ELR (cell line): ENCODE measurements at regions not wholly inside any gene's neighbourhood (a gene's known extent, or its start where the extent isn't known, plus 50 kb on each side); places are given as distances from the start of the nearest gene placed in this dataset.
A peak's percentile ranks its signal among the peaks of the same experiment; 100 is the strongest.
"Not testable (repeated sequence)": the region's sequence is repeated elsewhere in the genome, so short reads cannot be mapped to it uniquely, and the experiment has no call there.

Experiments
- DNase-seq: peaks from one replicate; pipeline ENCODE4 v3.0.0-alpha.2; 2015; ENCODE audit warnings: low read depth

DNA sequence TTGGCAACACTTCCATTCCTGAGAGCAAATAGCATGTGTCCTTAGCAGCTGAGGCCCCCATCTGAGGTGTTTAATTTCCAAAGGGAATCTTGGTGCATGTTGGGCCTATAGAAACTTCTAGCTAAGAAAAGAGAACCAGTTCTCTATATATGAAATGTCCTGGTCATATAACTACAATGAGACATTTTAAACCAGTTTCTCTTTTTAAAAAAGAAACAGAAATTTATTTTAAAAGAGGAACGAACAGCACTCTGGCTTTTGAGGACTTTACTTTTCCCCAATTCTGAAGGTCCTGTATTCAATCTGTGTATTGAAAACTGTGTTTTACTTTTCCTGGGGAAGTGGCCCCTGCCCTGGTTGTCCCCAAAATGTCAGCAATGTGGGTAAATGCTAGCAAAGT is 94.0 kb upstream of the FOXN2 start:
- DNase-seq = no peak

DNA sequence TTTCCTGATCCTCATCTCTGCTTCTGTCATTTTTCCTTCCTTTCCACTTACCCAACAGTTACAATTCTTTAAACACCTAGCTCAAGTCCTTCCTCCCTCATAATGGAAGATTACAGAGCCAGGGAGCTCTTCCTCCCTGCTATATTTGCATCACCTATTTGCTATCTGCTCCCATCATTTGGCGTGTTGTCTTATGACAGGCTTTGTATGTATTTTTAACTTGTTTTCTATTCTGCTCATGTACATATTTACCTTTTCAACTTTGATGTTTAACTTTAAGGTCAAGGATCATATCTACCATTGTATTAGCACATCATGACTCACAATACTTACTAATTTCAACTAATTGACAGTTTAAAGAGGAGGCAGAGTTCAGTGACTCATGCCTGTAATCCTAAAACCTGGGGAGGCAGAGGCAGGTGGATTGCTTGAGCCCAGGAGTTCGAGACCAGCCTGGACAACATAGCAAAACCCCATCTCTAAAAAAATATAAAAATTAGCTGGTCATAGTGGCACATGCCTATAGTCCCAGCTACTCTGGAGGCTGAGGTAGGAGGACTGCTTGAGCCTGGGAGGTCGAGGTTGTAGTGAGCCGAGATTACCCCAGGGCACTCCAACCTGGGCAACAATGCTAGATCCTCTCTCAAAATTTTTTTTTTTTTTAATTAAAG is 92.5 kb upstream of the FOXN2 start:
- peak; percentile 53 for DNase-seq

DNA sequence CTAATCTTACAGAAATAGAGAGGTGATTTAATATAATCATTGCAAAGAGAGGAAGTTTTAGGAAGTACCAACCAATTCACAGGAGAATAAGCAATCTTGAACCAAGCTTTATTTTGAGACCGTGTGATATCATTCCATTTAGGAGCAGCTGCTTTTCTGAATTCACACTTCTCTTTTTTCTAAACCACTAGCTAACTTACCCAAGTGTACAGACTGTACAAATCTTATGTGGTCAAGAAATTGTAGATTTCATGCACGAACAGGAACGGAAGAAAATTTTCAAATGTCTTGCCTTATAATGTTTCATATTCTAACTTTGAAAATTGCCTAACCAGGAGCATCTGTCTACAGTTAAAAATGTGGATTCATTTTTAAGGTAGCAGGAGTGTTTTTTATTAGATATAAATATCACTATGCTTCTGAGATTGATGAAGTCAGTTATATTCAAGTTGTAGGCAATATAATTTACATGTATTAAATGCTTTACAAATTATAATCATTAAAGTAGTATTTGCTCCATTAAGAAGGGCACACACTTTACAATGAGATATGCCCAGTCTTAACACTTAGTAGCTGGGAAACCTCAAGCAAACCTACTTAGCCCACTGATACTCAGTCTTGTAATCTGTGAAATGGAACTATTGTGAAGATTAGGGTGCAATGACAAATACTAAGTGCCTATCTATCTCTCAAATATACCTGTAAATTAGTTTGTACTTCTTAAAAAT is 86.7 kb upstream of the FOXN2 start:
- DNase-seq = no peak

DNA sequence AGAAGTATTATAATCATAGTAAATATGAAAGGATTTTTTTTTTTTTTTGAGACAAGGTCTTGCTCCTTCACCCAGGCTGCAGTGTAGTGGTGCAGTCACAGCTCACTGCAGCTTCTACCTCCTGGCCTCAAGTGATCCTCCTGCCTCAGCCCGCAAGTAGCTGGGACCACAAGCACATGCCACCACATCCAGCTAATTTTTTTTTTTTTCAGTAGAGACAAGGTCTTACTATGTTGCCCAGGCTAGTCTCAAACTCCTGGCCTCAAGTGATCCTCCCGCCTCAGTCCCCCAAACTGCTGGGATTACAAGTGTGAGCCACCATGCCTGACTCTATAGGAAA is 86.2 kb upstream of the FOXN2 start:
- no peak for DNase-seq

DNA sequence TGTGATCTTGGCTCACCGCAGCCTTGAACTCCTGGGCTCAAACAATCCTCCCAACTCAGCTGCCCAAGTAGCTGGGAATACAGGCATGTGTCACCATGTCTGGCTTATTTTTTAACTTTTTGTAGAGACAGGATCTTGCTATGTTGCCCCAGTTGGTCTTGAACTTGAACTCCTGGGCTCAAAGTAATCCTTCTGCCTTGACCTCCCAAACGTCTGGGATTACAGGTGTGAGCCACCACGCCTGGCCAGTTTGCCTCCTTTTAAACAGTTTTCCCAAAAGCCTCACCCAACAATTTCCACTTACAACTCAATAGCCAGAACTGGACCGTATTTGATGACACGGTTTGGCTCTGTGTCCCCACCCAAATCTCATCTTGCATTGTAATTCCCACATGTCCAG is 85.4 kb upstream of the FOXN2 start:
- DNase-seq = no peak

DNA sequence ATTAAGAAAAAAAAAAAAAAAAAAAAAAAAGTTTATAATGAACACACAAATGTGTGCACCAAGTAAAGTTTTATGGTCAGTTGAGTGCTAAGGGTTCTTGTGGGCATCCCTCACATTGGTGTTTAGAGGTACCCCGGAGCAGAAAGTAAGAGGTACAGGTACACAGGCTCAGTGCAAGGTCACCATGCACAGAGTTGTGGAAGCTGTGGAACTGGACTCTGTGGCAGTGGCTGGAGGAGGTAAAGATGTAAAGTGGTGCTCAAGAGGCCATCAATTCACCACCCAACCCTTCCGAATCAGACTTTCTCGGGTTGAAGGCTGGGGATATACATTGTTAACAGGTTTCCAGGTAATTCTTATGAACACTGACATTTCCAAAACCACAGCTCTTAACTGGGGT is 83.6 kb upstream of the FOXN2 start:
- DNase-seq = no peak

DNA sequence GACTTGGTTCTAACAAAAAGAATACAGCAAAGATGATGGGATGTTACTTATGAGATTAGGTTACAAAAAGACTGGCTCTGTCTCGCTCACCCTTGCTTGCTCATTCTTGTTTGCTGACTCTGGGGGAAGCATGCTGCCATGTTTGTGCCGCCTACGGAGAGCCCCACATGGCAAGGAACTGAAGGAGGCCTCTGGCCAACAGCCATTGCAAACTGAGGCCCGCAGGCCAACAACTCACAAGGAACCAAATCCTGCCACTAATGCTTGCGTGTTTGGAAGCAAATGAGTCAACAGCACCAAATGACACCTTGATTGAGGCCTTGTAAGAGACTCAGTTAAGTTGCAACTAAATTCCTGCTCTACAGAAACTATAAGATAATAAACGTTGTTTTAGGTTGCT is 82.1 kb upstream of the FOXN2 start:
- no peak for DNase-seq

DNA sequence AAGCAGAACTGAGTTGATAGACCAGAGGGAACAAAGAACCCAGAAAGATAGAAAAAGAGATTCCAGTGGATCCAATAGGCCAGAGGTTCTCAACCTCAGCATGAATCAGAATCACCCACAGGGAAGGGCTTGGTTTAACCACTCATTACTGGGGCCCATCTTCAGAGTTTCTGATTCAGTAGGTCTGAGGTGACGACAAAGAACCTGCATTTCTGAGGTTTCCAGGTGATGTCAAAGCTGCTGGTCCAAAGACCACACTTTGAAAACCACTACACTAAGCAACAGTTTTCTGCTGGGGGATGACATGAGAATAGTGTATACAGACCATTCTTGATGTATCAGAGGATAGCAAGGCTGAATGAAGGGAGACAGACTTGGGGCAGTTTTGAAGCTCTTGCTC is 81.5 kb upstream of the FOXN2 start:
- DNase-seq = no peak

DNA sequence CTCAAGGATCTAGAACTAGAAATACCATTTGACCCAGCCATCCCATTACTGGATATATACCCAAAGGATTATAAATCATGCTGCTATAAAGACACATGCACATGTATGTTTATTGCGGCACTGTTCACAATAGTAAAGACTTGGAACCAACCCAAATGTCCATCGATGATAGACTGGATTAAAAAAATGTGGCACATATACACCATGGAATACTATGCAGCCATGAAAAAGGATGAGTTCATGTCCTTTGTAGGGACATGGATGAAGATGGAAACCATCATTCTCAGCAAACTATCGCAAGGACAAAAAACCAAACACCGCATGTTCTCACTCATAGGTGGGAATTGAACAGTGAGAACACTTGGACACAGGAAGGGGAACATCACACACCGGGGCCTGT is 80.7 kb upstream of the FOXN2 start:
- DNase-seq = not testable (repeated sequence)

DNA sequence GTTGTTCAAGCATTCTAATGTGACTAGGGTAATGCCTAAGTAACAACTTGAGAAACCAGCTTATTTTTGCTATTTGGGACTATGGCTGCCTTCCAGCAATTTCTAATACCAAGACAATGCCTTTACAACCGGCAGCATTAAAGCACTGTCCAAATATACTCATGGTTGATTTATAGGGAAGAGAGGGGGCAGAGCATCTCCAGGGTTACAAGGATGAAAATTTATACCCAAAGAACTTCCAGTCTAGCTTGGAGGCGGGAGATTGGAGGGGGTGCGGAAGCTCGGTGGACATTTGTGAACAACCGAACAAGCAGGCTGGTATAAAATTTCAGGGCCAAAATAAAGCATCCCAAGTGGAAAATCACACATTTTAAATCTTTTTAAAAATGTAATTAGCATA is 79.4 kb upstream of the FOXN2 start:
- no peak for DNase-seq

DNA sequence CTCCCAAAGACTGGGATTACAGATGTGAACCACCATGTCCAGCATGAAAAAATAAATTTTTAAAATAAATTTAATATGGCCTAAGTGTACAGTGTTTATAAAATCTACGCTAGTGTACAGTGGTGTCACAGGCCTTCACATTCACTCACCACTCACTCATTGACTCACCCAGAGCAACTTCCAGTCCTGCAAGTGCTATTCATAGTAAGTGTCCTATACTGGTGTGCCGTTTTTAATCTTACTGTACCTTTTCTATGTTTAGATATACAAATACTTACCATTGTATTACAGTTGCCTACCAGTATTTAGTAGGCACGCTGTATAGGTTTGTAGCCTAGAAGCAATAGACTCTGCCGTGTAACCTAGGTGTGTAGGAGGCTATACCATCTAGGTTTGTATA is 76.1 kb upstream of the FOXN2 start:
- no peak for DNase-seq

DNA sequence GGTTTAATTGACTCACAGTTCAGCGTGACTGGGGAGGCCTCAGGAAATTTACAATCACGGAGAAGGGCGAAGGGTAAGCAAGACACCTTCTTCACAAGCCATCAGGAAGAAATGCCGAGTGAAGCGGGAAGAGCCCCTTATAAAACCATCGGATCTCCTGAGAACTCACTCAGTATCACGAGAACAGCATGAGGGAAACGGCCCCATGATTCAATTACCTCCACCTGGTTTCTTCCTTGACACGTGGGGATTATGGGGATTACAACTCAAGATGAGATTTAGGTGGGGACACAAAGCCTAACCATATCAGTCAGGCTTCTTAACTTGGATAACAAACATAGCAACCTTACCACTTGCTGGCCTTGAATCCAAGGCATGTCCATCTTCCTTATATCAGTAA is 73.6 kb upstream of the FOXN2 start:
- no peak for DNase-seq

DNA sequence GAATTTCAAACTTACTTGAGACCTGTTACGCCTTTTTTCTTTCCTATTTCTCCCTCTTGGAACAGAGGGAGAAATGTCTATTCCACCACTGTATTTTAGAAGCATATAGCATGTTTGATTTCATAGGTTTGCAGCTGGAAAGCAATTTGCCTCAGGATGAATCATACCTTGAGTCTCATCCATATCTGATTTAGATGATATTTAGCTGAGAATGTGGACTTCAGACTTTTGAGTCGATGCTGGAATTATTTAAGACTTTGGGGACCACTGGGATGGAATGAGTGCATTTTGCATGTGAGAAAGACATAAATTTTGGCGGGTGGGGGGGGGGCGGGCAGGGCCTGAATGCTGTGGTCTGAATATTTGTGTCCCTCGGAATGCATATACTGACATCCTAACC is 67.3 kb upstream of the FOXN2 start:
- DNase-seq = peak; percentile 54

DNA sequence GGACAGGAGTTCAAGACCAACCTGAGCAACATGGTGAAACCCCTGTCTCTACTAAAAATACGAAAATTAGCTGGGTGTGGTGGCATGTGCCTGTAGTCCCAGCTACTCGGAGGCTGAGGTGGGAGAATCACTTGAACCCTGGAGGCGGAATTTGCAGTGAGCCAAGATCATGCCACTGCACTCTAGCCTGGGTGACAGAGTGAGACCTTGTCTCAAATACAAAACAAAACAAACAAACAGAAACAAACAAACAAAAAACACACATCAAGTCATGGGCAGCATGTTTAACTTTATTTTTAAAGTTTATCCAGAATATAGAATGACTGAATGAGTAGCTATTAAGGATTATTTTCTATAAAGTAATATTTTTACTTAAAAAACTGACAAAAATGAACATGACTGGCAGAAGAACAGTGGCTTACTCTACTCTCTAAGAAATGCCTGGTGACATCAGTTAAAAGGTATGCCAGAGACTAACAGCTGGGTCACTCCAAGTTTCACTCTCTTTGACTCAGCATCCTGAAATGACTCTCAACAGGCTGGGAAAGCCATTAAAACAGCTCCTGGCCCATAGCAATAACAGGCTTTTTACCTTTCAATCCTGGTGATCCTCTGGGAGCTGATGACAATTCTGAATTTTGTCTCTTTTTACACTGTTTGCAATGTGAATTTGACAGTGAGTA is 66.1 kb upstream of the FOXN2 start:
- DNase-seq = peak; percentile 96

DNA sequence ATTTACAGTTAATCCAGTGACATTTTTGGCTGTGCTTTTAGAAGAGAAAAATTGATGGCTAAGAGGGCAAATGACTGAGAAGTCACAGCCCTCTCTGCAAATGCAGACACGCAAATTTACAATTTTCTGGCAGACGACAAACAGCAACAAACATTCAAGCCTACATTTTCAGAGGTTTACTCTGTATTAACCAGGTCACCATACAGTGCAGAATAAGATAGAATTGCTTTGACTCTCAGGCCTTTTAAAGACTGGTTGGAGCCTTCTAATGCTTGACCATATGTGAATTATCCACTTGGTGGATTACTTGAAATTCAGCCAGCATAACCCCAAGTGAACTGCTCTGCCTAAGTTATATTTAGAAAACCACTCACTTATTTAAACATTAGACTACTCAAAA is 65.5 kb upstream of the FOXN2 start:
- DNase-seq = peak; percentile 20

DNA sequence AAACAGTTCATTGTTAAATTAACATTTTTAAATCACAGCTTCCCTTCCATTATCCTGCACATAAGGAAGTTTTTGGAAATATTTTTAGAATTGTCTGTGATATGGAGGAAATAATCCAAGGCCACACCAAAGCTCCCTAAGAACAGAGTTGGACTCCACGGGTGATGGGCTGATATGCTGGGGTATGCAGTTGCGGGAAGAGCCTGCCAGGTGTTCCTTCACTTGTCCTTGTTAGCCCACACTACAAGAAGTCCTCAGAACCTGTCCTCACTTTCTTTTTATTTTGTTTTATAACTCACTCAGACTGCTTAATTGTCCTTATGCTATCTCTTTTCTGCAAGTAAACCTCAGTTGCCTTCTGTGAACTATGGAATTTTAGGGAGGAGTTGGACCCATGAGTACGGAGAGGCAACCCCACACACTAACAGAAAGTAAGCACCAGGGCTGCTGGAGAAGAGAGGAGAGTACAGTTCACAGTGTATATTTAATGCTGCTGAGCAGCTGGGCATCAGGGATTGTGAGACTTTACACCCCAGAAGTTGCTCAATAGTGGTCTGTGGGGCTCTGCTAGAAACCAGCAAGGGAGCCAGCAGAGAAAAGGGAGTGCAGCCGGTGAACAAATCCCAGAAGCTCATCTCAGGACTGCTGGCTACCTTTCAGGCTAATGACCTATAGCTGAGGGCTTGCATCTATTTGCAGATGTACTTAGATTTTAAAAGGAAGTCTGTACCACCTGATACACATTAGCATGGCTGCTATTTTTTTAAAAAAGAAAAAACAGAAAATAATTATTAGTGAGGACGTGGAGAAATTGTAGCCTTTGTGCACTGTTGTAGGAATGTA is 64.6 kb upstream of the FOXN2 start:
- no peak for DNase-seq

DNA sequence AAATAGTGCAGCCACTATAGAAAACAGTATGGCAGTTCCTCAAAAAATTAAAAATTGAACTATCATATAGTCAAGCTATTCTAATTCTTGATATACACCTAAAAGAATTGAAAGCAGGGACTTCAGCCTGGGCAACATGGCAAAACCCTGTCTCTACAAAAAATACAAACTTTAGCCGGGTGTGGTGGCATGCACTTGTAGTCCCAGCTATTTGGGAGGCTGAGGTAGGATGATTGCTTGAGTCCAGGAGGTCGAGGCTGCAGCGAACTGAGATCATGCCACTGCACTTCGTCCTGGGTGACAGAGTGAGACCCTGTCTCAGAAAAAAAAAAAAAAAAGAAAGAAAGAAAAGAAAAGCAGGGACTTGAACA is 64.0 kb upstream of the FOXN2 start:
- no peak for DNase-seq

DNA sequence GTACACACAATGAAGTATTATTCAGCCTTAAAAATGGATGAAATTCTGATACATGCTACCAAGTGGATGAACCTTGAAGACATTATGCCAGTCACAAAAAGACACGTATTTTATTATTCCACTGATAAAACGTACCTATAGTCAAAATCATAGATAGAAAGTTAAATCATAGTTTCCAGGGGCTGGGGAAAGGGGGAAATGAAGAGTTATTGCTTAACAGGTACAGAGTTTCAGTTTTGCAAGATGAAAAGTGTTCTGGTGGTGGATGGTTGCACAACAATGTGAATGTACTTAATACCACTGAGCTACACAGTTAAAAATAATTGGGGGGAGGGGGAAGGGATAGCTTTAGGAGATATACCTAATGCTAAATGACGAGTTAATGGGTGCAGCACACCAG is 63.5 kb upstream of the FOXN2 start:
- DNase-seq = no peak

DNA sequence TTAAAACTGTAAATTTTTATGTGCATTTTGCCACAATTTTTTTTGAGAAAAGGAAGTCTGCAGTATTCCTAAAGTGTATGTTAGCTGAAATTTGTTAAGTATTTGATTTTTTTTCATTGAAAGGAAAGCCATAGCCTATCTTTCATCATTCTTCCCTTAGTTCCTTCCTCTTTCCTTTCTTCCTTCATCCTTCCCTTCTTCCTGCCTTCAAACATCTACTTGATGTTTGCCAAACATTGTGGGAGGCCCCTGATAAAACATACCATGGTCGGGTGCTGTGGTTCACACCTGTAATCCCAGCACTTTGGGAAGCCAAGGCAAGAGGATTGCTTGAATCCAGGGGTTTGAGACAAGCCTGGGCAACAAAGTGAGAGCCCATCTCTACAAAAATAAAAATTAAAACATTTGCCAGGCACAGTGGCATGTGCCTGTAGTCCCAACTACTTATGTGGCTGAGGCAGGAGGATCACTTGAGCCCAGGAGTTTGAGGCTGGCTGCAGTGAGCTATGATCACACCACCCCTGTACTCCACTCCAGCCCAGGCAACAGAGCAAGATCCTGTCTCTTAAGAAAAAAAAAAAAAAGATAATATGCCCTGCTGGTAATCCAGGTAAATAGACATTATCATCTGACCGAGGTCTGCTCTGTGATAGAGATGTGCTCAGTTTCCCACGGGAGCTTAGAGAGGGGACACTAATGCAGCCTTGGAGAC is 62.9 kb upstream of the FOXN2 start:
- DNase-seq = no peak

DNA sequence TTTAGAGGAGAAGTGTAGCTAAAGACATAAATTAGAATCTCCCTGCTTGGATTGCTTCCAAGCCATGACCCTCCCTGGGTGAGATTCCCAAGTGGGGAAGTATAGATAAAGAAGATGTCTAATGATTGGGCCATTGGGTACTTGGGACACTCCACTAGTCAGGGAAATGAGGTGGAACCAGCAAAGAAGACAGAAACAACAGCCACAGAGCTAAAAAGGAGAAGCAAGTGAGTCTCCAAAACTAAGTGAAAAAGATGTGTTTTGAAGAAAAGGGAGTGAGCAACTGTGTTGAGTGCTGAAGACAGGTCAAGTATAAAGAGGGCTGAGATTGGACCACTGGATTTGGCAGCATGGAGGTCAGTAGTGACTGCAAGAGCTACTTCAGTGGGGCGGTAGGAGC is 61.2 kb upstream of the FOXN2 start:
- DNase-seq = no peak

DNA sequence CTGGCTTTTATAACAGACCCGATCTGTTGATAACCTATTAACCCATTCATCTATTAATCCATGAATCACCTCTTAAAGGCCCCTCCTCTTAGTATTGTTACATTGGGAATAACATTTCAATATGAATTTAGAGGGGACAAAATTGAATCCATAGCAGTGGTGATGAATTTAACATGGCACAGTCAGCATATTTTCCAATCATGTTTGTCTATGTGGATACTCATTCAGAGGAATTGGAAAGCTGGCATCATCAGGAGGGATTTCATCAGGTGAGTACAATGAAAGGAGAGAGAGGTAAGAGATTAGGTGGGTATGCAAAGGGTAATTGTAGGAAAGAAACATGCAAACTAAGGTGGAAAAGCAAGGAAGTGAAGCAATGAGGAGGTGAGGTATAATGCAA is 59.6 kb upstream of the FOXN2 start:
- DNase-seq = no peak

DNA sequence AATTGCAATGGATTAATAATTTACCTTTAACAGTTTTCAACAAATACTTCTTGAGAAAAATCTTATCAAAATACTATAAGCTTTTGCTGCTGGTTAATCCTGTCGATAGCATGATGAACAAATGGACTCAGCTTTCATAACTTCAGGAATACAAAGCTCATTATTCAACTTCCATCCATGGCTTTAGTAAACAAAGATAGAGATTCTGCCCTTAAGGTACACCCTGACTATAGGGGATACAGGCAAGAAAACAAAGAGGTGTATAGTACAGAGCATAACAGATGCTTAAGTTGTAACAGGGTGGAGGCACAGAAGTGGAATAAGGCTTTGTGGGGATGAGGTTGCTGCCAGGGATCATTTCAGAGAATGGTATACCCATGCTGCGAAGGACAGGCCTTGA is 57.0 kb upstream of the FOXN2 start:
- no peak for DNase-seq
